DMS53 treated with DMSO at 0.1 percent for 48 hours (cell line): ENCODE measurements at regions not wholly inside any gene's neighbourhood (a gene's known extent, or its start where the extent isn't known, plus 50 kb on each side); places are given as distances from the start of the nearest gene placed in this dataset.
"Not testable (repeated sequence)": the region's sequence is repeated elsewhere in the genome, so short reads cannot be mapped to it uniquely, and the experiment has no call there.

ENCODE experiments used
- DNase-seq: peaks from one replicate; lab custom pipeline; 2025; ENCODE audit not compliant: unreplicated experiment; lab: John Stamatoyannopoulos, UW

- no peak for DNase-seq
Measured at GRCh38 chr2:167752734-167753133, 494.7 kb downstream of the STK39 start.

GRCh38 chr2:167750675-167751074 lies 496.7 kb downstream of the STK39 start:
- DNase-seq = no peak

GRCh38 chr2:167749660-167750059 lies 497.7 kb downstream of the STK39 start:
- no peak for DNase-seq

DNA sequence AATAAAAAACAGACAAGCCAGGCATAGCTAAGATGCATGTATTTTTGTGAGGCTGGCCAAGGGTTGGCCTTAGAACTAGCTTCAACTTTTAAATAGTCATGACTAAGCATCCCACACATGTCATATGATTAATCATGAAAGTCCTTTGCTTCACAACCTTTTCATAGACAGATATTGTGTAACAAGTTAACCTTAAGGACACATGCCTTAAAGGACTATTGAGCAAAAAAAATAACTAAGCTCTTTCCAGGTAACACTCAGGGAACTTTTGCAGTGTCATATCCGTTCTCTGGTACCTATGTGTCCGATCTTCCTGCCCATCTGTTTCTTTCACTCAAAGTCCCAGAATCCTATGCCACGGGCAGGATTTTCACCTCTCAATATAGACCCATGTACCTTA lies 498.4 kb downstream of the STK39 start:
- no peak for DNase-seq

DNA sequence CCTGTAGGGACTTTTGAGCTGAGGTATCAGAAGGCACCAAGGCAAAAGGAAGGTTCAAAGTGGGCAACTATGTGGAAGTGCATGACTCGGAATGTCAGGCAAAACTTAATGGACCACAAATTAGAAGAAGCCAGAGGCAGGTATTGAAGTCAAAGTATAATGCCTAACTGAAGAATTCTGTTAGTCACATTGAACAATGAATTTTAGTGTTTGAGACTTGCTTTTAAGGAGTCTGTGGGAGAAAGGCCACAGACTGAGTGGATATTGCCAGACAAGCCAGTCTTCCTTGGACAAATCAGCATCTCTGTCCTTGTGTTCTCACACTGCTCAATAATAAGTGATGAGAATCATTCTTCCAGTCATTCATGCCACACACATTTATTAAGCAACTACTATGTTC lies 498.9 kb downstream of the STK39 start:
- no peak for DNase-seq

DNA sequence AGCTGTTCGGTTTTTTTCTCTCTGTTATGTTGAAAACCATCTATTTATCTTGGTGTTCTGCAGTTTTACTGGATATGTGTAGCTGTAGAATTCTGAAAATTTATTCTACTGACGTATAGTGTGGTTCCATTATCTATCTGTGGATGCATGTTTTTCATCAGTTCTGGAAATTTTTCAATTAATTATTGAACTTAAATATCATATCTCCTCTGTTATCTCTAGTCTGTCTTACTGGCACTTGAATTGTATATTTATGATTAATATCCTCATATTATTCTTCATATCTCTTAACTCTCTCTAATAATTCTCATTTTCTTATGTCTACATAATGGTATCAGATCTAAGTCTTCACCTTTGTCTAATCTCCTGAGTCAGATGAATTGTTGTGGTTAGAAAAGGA lies 501.7 kb downstream of the STK39 start:
- no peak for DNase-seq

DNA sequence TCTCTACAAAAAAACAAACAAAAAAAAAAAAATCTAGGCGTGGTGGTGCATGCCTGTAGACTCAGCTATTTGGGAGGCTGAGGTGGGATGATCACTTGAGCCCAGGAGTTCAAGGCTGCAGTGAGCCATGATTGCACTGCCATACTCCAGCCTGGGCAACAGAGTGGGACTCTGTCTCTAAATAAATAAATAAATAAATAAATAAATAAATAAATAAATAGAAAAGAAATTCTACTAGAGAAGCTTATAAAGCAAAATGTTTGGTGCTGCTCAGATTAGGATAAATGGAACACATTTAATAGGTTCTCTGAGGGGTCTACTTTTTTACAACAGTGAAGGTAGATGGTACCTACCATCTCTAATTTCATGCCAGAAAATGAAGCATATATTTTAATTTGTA lies 507.5 kb downstream of the STK39 start:
- not testable (repeated sequence) for DNase-seq

DNA sequence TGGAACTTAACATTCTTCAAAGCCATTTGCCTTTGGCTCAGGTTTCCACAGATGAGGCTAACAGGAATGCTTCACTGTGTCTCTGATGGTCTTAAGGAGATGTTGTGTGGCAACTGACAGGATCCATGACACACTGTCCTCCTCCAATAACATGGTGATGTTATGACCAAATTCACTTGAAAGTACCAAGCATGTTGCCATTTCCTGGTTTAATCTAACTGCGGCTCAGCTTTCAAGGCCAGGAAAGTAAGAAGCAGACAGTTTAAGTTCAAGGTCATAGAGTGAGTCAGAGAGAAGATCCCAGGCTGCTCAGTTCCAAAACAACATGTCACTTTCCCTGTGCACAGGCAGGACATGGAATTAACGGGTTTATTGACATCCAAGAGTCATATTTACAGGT lies 513.6 kb downstream of the STK39 start:
- no peak for DNase-seq

- no peak for DNase-seq
Measured at GRCh38 chr2:167732326-167732725, 515.1 kb downstream of the STK39 start.

DNA sequence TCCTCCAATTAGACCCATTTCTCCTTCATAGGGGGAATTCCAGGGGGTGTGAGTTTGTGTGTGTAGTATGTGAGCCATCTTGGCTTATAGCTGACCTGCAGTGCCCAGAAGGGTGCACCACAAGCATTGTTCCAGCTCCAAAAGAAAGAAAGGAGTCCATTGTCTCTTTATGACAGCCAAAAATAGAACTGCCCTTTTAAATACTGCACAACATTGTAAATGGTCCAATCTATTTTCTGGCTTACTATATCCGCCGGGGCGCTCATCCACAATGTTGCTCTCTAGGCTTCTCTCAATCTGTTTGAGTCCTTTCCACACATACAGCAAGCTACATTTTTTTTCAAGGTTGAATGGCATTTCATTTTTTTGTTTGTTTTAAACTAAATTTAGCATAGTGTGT lies 517.5 kb downstream of the STK39 start:
- DNase-seq = no peak

DNA sequence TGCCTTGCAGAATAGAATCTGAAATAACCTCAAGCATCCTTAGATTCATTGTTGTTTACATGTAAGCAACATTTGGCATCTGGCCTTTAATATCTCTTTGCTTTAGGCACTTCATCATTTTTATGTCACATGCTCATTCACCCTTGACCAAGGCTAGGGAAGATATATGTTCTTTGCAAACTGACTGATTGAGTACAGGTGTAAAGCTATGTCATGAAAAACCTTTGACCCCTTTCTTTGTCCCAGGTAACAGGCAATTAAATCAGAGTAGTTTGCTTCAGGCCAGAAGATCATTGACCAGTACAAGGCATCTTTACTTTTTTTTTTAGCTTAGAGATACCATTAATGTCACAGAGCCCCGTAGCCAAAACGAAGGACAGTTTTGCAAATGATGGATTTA lies 520.6 kb downstream of the STK39 start:
- no peak for DNase-seq

GRCh38 chr2:167721593-167721992 lies 525.8 kb downstream of the STK39 start:
- no peak for DNase-seq

DNA sequence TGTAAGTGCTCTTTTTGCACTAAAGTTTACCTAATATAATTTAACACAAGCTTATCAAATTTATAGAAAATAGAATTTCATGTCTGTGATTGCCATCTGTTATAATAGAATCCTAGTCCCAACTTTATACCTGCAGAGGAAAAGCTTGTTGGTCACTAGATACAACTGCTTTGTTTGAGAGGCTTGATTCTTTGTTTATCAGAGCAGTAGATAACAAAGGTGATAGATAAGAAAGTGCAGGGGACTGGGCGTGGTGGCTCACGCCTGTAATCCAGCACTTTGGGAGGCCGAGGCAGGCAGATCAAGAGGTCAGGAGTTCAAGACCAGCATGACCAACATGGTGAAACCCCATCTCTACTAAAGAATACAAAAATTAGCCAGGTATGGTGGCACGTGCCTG lies 528.0 kb downstream of the STK39 start:
- DNase-seq = no peak

DNA sequence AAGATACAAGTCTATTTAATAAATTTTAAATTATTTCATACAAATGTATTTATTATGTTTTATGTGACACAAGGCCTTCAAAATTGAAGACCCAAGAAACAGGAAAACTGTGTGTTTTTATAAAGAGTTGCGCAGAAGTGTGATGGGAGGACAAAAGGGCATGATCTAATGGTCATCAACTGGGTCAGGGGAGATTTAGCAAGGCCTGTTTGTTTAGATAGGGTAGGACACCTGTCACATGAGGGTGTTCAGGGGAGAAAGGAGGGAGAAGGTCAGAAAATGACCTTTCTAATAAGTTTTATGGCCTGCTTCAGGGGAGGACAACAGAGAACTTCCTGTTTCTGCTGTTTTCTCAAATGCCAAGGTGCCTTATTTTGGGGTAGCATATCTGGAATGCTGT lies 528.8 kb downstream of the STK39 start:
- no peak for DNase-seq

DNA sequence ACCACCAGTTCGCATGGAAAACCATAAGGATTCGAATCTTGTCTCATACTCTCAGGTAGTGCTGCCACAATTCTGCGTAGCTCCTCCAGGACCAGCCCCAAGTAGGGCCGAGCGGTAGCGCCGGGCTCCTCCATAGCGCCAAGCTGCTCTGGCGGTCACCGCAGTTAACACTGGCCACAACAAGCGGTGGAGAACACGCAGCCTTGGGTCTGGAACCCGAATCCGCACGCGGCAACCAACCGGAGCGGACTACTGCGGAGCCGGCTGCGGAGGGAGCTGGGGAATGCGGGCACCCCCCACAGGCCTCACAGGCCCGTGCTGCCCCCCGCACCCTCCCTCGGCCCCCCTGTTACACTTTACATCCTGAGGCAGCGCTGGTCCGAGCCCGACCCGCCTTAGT lies 531.5 kb downstream of the STK39 start:
- no peak for DNase-seq

DNA sequence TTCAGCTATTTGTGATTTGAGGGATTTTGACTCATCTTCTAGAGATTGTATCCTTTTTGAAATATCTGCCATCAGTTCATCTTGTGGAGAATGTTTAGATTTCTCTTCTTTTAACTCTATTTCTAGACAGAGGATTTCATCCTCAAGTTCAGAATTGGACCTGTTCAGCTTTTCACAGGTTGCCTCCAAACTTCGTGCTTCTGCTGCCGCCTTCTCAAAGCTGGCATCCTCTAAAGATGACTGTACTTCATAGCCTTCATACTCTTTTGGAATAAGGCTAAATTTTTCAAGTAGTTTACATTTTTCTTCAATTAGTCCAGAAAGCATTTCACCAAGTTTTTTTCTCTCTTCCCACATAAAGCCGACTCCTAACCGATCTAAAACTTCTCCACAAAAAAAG lies 531.9 kb downstream of the STK39 start:
- not testable (repeated sequence) for DNase-seq

DNA sequence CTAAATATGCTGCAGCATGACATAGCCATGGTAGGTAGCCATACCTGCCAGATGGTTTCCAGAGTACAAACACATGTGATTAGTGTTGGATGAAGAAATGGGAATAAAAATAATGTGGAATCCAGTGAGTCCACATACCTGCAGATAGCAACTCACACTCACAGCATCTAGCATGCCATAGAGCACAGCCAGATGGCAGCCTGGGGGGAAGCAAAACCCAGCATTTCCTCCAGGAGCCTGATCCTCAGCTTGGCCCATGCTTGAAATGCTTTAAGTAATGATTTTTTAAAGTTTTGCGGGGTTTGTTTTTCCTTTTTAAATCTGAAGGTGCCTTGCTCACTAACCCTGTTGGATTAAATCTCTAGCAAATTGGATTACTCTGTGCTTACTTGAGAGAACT lies 535.1 kb downstream of the STK39 start:
- no peak for DNase-seq

DNA sequence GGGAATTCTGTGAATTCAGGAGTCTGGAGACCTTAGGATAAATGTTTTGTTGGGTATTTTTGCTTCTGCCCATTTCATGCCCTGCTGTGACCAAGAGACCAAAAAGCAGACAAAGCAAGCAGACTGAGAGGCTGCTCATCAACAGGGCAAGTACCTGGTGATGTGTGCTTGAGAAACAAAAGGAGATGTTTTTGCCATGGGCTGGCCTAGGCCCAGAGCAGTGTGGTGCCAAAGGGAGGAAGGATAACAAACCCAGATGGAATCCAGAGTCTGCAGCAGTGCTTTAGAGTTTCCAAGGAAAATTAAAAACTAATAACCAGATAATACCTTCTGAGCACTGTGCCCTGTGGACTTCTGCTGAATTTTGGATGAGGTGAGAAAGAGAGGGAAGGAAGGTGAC lies 538.4 kb downstream of the STK39 start:
- no peak for DNase-seq

GRCh38 chr2:167706800-167707199 lies 540.6 kb downstream of the STK39 start:
- DNase-seq = no peak

- no peak for DNase-seq
Measured at GRCh38 chr2:167703441-167703840, 544.0 kb downstream of the STK39 start.

GRCh38 chr2:167702227-167702626 lies 545.2 kb downstream of the STK39 start:
- DNase-seq = no peak

DNA sequence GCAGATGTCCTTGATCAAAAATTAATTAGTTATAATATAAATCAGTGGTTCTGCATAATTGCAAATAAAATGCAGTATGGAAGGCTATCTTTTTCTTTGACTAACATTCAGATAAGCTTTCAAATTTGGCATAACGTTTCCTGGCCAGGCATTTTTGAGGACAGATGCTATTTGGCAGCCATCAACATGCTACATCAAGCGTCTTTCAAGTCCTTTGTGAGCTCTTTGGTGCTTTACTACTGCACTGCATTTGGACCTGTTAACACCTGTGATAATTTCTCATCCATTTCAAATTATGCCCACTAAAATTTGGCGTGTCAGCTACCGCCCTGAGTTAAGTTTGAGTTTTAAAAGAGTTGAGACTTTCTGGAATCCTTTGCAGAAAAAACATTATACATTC lies 545.7 kb downstream of the STK39 start:
- DNase-seq = no peak

GRCh38 chr2:167697948-167698347 lies 549.4 kb downstream of the STK39 start:
- DNase-seq = no peak

DNA sequence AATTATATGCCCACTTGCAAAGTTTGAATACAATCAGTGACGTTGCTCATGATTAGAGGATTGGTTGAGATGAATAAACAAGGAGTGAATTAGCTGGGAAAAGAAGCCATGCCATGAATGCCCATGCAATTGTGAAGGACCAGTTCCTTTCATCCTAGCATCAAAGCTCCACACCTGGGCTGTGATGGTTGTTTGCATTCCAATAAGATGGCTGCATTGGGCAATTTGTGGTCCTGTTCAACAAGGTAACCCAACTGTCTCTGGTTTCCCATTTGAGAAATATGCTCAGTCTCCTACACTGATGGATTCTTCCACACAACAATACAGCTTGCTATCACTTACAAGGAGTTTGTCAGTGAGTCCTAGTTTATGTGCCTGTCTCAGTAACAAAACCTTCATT lies 550.2 kb downstream of the STK39 start:
- DNase-seq = no peak
